Muscle layer of colon (tissue), 2 donors: ENCODE measurements at regions not wholly inside any gene's neighbourhood (a gene's known extent, or its start where the extent isn't known, plus 50 kb on each side); places are given as distances from the start of the nearest gene placed in this dataset.

ENCODE experiments used
- H3K27ac ChIP-seq: one replicate; pipeline ENCODE4 v1.7.0; 2013; ENCODE audit warnings: low read depth, mild to moderate bottlenecking, low read length, moderate library complexity
- H3K27me3 ChIP-seq, 2 donors: one replicate each; pipeline ENCODE4 v1.7.0; 2013; ENCODE audit warnings: low read length in 2 of 2, mild to moderate bottlenecking in 2 of 2; ENCODE audit not compliant: insufficient read depth in 2 of 2, control insufficient read depth in 1 of 2
- H3K36me3 ChIP-seq: one replicate; pipeline ENCODE4 v1.7.0; 2013; ENCODE audit warnings: mild to moderate bottlenecking, low read length; ENCODE audit not compliant: insufficient read depth
- H3K4me1 ChIP-seq: one replicate; pipeline ENCODE4 v1.7.0; 2013; ENCODE audit warnings: mild to moderate bottlenecking, low read length; ENCODE audit not compliant: insufficient read depth
- H3K4me3 ChIP-seq, 2 donors: one replicate each; pipeline ENCODE4 v1.7.0; 2013; ENCODE audit warnings: low read length in 2 of 2, low read depth in 1 of 2, mild to moderate bottlenecking in 1 of 2, moderate library complexity in 1 of 2
- H3K9ac ChIP-seq: one replicate; pipeline ENCODE4 v1.7.0; 2013; ENCODE audit warnings: low read length
- H3K9me3 ChIP-seq: one replicate; pipeline ENCODE4 v1.7.0; 2013; ENCODE audit warnings: mild to moderate bottlenecking, low read length
- donor health status: abdominal sarcoma.
- donor health status: Adenocarcinoma of cecum.

DNA sequence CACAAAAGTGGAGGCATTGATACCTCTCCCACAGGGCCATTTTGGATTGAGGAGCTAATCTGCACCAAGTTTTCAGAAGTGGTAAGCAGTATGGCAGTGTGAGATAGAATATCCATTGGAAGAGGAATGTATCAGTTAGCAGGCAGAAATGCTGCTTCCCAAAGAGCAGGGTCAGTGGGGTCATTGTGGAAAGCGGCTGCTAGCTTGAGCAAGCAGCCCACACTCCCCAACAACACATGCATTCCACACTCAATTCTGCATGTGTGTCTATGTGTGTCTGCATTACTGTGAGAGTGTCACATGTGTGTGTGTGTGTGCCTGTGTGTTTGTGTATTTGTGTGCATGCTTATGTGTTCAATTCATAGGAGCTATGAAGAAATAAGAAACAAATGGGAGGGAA, 190.9 kb upstream of the FOXA2 start:
- no peaks in the 10 kb centered on the region for H3K4me1 ChIP-seq
- no peak overlapping the region for H3K9ac ChIP-seq
- no peaks in the 10 kb centered on the region for H3K36me3 ChIP-seq
- H3K4me3 ChIP-seq = no peak overlapping the region
- H3K9me3 ChIP-seq = no peaks in the 10 kb centered on the region
- H3K27me3 ChIP-seq = no peaks in the 10 kb centered on the region
- H3K27ac ChIP-seq = no peak overlapping the region

DNA sequence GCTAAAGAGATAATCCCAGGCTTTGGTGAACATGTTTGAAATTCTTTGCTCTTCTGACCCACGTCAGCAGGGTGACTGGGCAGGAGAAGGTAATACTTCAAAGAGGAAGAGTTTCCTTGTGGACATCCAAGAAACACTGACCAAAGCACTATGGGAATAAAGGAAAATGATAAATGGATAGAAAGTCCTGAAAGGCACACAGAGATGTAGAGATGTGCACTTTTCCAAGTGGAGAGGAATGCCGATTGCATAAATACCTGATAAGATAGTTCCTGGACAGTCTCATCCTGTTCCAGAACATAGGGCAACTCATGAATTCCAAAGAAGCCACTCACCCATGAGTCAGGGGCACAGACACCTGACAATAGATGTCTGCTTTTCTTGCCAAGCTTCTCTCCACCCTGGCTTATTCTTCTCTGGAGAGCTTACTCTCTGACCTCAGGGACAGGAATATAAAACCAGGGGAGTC, 191.3 kb upstream of the FOXA2 start:
- Histone ChIP-seq H3K4me1 (no peaks in the 10 kb centered on the region), H3K27me3 (no peaks in the 10 kb centered on the region)

DNA sequence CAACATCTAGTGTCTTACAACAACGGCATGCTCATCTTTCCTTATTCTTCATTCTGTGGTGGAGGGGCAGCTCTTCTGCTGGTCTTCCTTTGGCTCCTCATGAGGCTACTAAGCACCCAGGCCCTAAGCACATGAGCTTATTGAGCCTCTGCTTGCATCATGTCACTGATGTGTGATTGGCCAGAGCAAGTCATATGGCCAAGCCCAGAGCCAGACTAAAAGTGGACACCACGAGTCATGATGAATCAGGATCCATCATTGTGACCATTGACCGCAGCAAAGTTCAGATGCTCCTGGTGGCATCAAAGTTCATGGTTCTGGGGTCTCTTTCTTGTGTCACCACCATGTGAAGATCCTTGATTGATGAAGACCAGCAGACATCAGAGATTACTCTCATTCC, 192.0 kb upstream of the FOXA2 start:
- Histone ChIP-seq H3K36me3 (no peaks in the 10 kb centered on the region), H3K27me3 (no peaks in the 10 kb centered on the region), H3K4me3 (no peak overlapping the region), H3K27ac (no peak overlapping the region), H3K9me3 (no peaks in the 10 kb centered on the region), H3K9ac (no peak overlapping the region), H3K4me1 (no peaks in the 10 kb centered on the region)

More for the DNA sequence above, 191.3 kb upstream of the FOXA2 start:
- H3K4me3 ChIP-seq = no peak overlapping the region
- H3K9me3 ChIP-seq = no peaks in the 10 kb centered on the region
- no peaks in the 10 kb centered on the region for H3K36me3 ChIP-seq
- H3K27ac ChIP-seq = no peak overlapping the region
- H3K9ac ChIP-seq = no peak overlapping the region

DNA sequence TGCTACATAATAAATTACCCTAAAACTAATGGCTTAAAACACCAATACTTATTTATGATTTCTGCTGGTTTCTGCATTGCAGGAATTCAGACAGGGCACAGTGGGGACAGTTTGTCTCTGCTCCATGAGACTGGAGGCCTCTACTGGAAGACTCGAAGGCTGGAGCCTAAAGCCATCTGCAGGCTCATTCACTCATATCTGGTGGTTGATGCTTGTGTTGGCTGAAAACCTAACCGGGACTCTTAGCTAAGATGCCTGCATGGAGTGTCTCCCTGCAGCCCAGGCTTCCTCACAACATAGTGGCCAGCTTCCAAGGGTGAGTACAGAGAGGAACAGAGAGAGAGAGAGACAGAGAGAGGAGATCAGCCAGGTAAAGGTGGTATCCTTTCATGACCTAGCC, 195.5 kb upstream of the FOXA2 start:
- Histone ChIP-seq H3K9me3 (no peaks in the 10 kb centered on the region), H3K4me3 (no peak overlapping the region), H3K4me1 (no peaks in the 10 kb centered on the region), H3K9ac (no peak overlapping the region), H3K27me3 (no peaks in the 10 kb centered on the region), H3K36me3 (no peaks in the 10 kb centered on the region), H3K27ac (no peak overlapping the region)

DNA sequence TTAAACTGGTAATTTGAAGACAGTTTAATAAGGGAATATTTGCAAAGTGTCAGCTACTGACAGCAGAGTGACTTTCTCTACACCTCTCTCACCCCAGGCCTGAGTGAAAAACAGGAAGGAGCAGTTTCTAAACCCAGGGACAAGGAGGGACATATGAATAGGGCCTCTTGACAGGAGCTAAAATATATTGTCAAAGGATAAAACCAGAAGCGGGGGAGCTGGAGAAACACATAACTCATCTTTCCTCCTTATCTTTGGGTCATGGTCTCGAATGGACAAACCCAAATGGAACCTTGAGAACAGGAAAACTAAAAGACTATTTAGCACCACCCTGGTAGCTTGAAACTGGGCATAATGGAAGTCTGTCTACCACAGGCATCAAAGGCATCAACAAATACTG, 197.5 kb upstream of the FOXA2 start:
- H3K4me1 ChIP-seq = no peaks in the 10 kb centered on the region
- no peaks in the 10 kb centered on the region for H3K27me3 ChIP-seq
- H3K9me3 ChIP-seq = no peaks in the 10 kb centered on the region
- H3K27ac ChIP-seq = no peak overlapping the region
- H3K36me3 ChIP-seq = no peaks in the 10 kb centered on the region
- no peak overlapping the region for H3K9ac ChIP-seq
- H3K4me3 ChIP-seq = no peak overlapping the region

GRCh38 chr20:22789676-22790075, 205.3 kb upstream of the FOXA2 start:
- no peaks in the 10 kb centered on the region for H3K27me3 ChIP-seq
- no peaks in the 10 kb centered on the region for H3K9me3 ChIP-seq
- H3K4me1 ChIP-seq = no peaks in the 10 kb centered on the region
- no peak overlapping the region for H3K27ac ChIP-seq
- no peaks in the 10 kb centered on the region for H3K36me3 ChIP-seq
- H3K9ac ChIP-seq = no peak overlapping the region
- no peak overlapping the region for H3K4me3 ChIP-seq

DNA sequence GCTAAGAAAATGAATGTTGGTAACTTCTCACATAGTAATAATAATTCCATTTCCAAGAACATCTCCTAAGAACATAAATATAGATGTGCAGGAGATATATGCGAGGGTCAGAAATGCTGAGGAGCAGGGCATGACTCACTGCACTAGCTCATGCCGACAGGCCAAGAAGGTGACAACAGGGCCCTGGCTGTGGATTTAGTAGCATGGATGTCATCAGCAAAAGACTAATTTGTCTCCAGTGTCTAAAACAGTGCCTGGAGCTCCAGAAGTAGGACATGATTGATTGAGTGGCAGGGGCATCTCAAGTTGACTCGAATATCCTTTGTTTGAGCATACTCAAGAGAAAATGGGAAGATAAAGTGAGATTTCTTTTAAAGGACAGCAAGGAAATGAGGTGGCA, 207.0 kb upstream of the FOXA2 start:
- H3K4me1 ChIP-seq = no peaks in the 10 kb centered on the region
- H3K9ac ChIP-seq = no peak overlapping the region
- no peaks in the 10 kb centered on the region for H3K27me3 ChIP-seq
- H3K27ac ChIP-seq = no peak overlapping the region
- no peak overlapping the region for H3K4me3 ChIP-seq
- H3K36me3 ChIP-seq = no peaks in the 10 kb centered on the region
- H3K9me3 ChIP-seq = no peaks in the 10 kb centered on the region

DNA sequence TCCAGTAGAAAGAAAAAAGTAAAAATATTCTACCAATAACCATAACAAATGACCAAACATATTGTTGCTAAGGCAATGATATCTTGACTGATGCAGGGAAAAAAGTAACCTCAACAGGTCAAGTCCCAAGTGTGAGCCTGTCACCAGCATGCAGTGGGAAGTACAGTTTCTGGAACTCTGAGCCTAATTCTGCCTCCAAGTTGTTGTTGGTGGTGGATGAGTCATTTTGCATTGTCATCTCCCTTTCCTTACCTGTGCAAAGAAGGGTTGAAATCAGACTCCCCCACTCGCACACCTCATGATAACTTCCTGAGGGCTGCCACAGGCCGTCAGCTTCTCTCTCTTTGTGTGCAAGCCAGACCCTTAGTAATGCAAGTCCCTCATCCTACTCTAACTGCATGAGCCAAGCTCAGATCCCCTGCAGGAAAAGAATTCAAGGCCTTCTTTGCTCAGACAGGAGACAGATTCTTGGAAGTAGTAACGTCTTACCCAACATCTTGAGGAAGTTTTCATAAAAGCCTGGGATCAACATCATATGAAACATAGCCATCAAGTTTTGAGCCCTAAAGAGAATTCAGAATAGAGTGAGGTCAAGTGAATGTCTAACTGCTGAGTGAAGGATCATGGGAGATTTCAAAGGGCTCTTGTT, 207.6 kb upstream of the FOXA2 start:
- no peaks in the 10 kb centered on the region for H3K36me3 ChIP-seq
- no peak overlapping the region for H3K4me3 ChIP-seq
- H3K9me3 ChIP-seq = no peaks in the 10 kb centered on the region
- no peak overlapping the region for H3K9ac ChIP-seq
- no peaks in the 10 kb centered on the region for H3K27me3 ChIP-seq
- no peak overlapping the region for H3K27ac ChIP-seq
- no peaks in the 10 kb centered on the region for H3K4me1 ChIP-seq

GRCh38 chr20:22794200-22794599, 209.8 kb upstream of the FOXA2 start:
- H3K27ac ChIP-seq = no peak overlapping the region
- no peaks in the 10 kb centered on the region for H3K36me3 ChIP-seq
- H3K4me1 ChIP-seq = no peaks in the 10 kb centered on the region
- no peaks in the 10 kb centered on the region for H3K9me3 ChIP-seq
- H3K27me3 ChIP-seq = no peaks in the 10 kb centered on the region
- no peak overlapping the region for H3K4me3 ChIP-seq
- H3K9ac ChIP-seq = no peak overlapping the region

DNA sequence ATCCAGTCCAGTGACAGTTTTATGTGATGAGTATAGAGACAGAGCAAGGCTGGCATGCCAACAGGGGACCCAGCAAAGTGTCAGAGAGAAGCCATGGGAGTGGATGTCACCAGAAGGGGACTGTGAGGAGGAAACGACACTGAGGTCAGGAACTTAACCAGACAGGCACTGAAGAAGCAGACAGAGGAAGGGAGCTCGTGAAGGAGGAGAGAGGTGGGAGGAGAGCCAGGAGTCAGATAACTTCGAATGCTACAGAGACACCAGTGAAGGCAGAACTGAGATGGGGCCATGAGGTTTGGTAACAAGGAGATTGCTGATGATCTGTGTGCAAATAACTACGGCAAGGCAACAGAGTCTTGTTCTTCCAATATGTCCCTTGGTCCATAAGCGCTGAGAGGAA, 211.1 kb upstream of the FOXA2 start:
- no peaks in the 10 kb centered on the region for H3K36me3 ChIP-seq
- H3K27me3 ChIP-seq = no peaks in the 10 kb centered on the region
- H3K4me1 ChIP-seq = no peaks in the 10 kb centered on the region
- H3K4me3 ChIP-seq = no peak overlapping the region
- H3K9ac ChIP-seq = no peak overlapping the region
- H3K9me3 ChIP-seq = no peaks in the 10 kb centered on the region
- H3K27ac ChIP-seq = no peak overlapping the region

DNA sequence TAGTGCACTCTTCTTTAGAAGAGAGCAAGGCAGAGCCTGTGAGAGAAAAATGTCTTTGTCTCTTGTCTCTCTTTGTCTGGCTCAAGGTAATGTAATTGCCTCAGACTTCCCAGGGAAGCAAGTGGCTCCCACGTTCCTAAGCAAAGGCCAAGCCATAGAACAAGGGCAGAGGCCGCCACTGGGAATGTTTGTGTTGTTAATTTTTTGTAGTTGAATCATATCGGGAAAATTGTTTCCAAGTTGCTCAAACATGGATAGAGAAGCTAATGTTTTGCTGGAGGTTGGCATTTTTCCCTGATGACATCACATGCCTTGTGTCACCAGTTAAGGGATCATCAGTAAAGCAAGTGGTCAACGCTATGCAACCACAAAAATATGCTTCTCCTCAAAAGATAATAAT, 211.5 kb upstream of the FOXA2 start:
- Histone ChIP-seq H3K27me3 (no peaks in the 10 kb centered on the region), H3K9me3 (no peaks in the 10 kb centered on the region), H3K36me3 (no peaks in the 10 kb centered on the region), H3K4me3 (no peak overlapping the region), H3K9ac (no peak overlapping the region), H3K4me1 (no peaks in the 10 kb centered on the region), H3K27ac (no peak overlapping the region)

GRCh38 chr20:22796469-22797077, 212.2 kb upstream of the FOXA2 start:
- Histone ChIP-seq H3K9ac (no peak overlapping the region), H3K27ac (no peak overlapping the region), H3K9me3 (no peaks in the 10 kb centered on the region), H3K27me3 (no peaks in the 10 kb centered on the region), H3K36me3 (no peaks in the 10 kb centered on the region), H3K4me3 (no peak overlapping the region), H3K4me1 (no peaks in the 10 kb centered on the region)
